ENCODE measurements at regions not wholly inside any gene's neighbourhood (a gene's known extent, or its start where the extent isn't known, plus 50 kb on each side); places are given as distances from the start of the nearest gene placed in this dataset.
"Not testable (repeated sequence)": the region's sequence is repeated elsewhere in the genome, so short reads cannot be mapped to it uniquely, and the experiment has no call there.

GRCh38 chr7:125459038-125459437 is 529.4 kb upstream of the POT1 start:
- no peaks in the 10 kb centered on the region for H3K4me1 ChIP-seq (ENCODE audit: control insufficient read depth, insufficient read depth, low read length)
- H3K9me3 ChIP-seq (replicated peaks; ENCODE audit: low read length): no peaks in the 10 kb centered on the region
- no peaks in the 10 kb centered on the region for H3K27me3 ChIP-seq (ENCODE audit: control insufficient read depth, insufficient read depth, low read length)
- H3K9ac ChIP-seq (ENCODE audit: low read depth, low read length): no peak overlapping the region
- no peak overlapping the region for H3K4me3 ChIP-seq (ENCODE audit: low read length)
- H3K36me3 ChIP-seq (ENCODE audit: insufficient read depth, low read length): no peaks in the 10 kb centered on the region
- no peak overlapping the region for H3K4me2 ChIP-seq (ENCODE audit: low read length)

- no peaks in the 10 kb centered on the region for H3K9me3 ChIP-seq (replicated peaks; ENCODE audit: low read length)
- H3K4me3 ChIP-seq (ENCODE audit: low read length): no peak overlapping the region
- no peaks in the 10 kb centered on the region for H3K27me3 ChIP-seq (ENCODE audit: control insufficient read depth, insufficient read depth, low read length)
- no peak overlapping the region for H3K4me2 ChIP-seq (ENCODE audit: low read length)
- no peak overlapping the region for H3K9ac ChIP-seq (ENCODE audit: low read depth, low read length)
- no peaks in the 10 kb centered on the region for H3K4me1 ChIP-seq (ENCODE audit: control insufficient read depth, insufficient read depth, low read length)
- H3K36me3 ChIP-seq (ENCODE audit: insufficient read depth, low read length): no peaks in the 10 kb centered on the region
These were observed 521.1 kb upstream of the POT1 start for GRCh38 chr7:125450749-125451148.

GRCh38 chr7:125445836-125446235 is 516.2 kb upstream of the POT1 start:
- H3K4me1 ChIP-seq (ENCODE audit: control insufficient read depth, insufficient read depth, low read length): no peaks in the 10 kb centered on the region
- no peak overlapping the region for H3K4me3 ChIP-seq (ENCODE audit: low read length)
- no peaks in the 10 kb centered on the region for H3K36me3 ChIP-seq (ENCODE audit: insufficient read depth, low read length)
- no peak overlapping the region for H3K4me2 ChIP-seq (ENCODE audit: low read length)
- no peaks in the 10 kb centered on the region for H3K9me3 ChIP-seq (replicated peaks; ENCODE audit: low read length)
- H3K9ac ChIP-seq (ENCODE audit: low read depth, low read length): no peak overlapping the region
- no peaks in the 10 kb centered on the region for H3K27me3 ChIP-seq (ENCODE audit: control insufficient read depth, insufficient read depth, low read length)

- H3K4me2 ChIP-seq (ENCODE audit: low read length): no peak overlapping the region
- no peak overlapping the region for H3K4me3 ChIP-seq (ENCODE audit: low read length)
- no peaks in the 10 kb centered on the region for H3K36me3 ChIP-seq (ENCODE audit: insufficient read depth, low read length)
- no peaks in the 10 kb centered on the region for H3K9me3 ChIP-seq (replicated peaks; ENCODE audit: low read length)
- H3K4me1 ChIP-seq (ENCODE audit: control insufficient read depth, insufficient read depth, low read length): no peaks in the 10 kb centered on the region
- H3K9ac ChIP-seq (ENCODE audit: low read depth, low read length): no peak overlapping the region
- no peaks in the 10 kb centered on the region for H3K27me3 ChIP-seq (ENCODE audit: control insufficient read depth, insufficient read depth, low read length)
These were observed 515.2 kb upstream of the POT1 start for GRCh38 chr7:125444864-125445263.

GRCh38 chr7:125436220-125436619 is 506.6 kb upstream of the POT1 start:
- H3K4me1 ChIP-seq (ENCODE audit: control insufficient read depth, insufficient read depth, low read length): no peaks in the 10 kb centered on the region
- no peak overlapping the region for H3K9ac ChIP-seq (ENCODE audit: low read depth, low read length)
- H3K9me3 ChIP-seq (replicated peaks; ENCODE audit: low read length): peaks cover 4% of the 10 kb centered on the region
- no peaks in the 10 kb centered on the region for H3K27me3 ChIP-seq (ENCODE audit: control insufficient read depth, insufficient read depth, low read length)
- no peak overlapping the region for H3K4me2 ChIP-seq (ENCODE audit: low read length)
- no peaks in the 10 kb centered on the region for H3K36me3 ChIP-seq (ENCODE audit: insufficient read depth, low read length)
- no peak overlapping the region for H3K4me3 ChIP-seq (ENCODE audit: low read length)

- Histone ChIP-seq H3K4me2 (ENCODE audit: low read length) (no peak overlapping the region), H3K4me1 (ENCODE audit: control insufficient read depth, insufficient read depth, low read length) (no peaks in the 10 kb centered on the region), H3K4me3 (ENCODE audit: low read length) (no peak overlapping the region), H3K9ac (ENCODE audit: low read depth, low read length) (no peak overlapping the region), H3K9me3 (replicated peaks; ENCODE audit: low read length) (peaks cover 6% of the 10 kb centered on the region), H3K36me3 (ENCODE audit: insufficient read depth, low read length) (no peaks in the 10 kb centered on the region), H3K27me3 (ENCODE audit: control insufficient read depth, insufficient read depth, low read length) (no peaks in the 10 kb centered on the region)
These were observed 501.7 kb upstream of the POT1 start for GRCh38 chr7:125431349-125431748.

GRCh38 chr7:125430013-125430412 is 500.4 kb upstream of the POT1 start:
- H3K4me3 ChIP-seq (ENCODE audit: low read length): no peak overlapping the region

GRCh38 chr7:125427676-125428075 is 498.1 kb upstream of the POT1 start:
- Histone ChIP-seq H3K36me3 (ENCODE audit: insufficient read depth, low read length) (no peaks in the 10 kb centered on the region), H3K9ac (ENCODE audit: low read depth, low read length) (no peak overlapping the region), H3K4me3 (ENCODE audit: low read length) (no peak overlapping the region), H3K9me3 (replicated peaks; ENCODE audit: low read length) (peaks cover 6% of the 10 kb centered on the region), H3K27me3 (ENCODE audit: control insufficient read depth, insufficient read depth, low read length) (no peaks in the 10 kb centered on the region), H3K4me2 (ENCODE audit: low read length) (no peak overlapping the region), H3K4me1 (ENCODE audit: control insufficient read depth, insufficient read depth, low read length) (no peaks in the 10 kb centered on the region)

More at GRCh38 chr7:125430013-125430412, 500.4 kb upstream of the POT1 start:
- peaks cover 6% of the 10 kb centered on the region for H3K9me3 ChIP-seq (replicated peaks; ENCODE audit: low read length)
- no peaks in the 10 kb centered on the region for H3K4me1 ChIP-seq (ENCODE audit: control insufficient read depth, insufficient read depth, low read length)
- no peaks in the 10 kb centered on the region for H3K36me3 ChIP-seq (ENCODE audit: insufficient read depth, low read length)
- H3K4me2 ChIP-seq (ENCODE audit: low read length): no peak overlapping the region
- no peaks in the 10 kb centered on the region for H3K27me3 ChIP-seq (ENCODE audit: control insufficient read depth, insufficient read depth, low read length)
- no peak overlapping the region for H3K9ac ChIP-seq (ENCODE audit: low read depth, low read length)

GRCh38 chr7:125425506-125425905 is 495.9 kb upstream of the POT1 start:
- Histone ChIP-seq H3K9me3 (replicated peaks; ENCODE audit: low read length) (no peaks in the 10 kb centered on the region), H3K4me1 (ENCODE audit: control insufficient read depth, insufficient read depth, low read length) (no peaks in the 10 kb centered on the region), H3K4me3 (ENCODE audit: low read length) (no peak overlapping the region)

GRCh38 chr7:125424721-125425120 is 495.1 kb upstream of the POT1 start:
- H3K4me2 ChIP-seq (ENCODE audit: low read length): no peak overlapping the region
- H3K27me3 ChIP-seq (ENCODE audit: control insufficient read depth, insufficient read depth, low read length): no peaks in the 10 kb centered on the region
- H3K4me1 ChIP-seq (ENCODE audit: control insufficient read depth, insufficient read depth, low read length): no peaks in the 10 kb centered on the region
- no peaks in the 10 kb centered on the region for H3K9me3 ChIP-seq (replicated peaks; ENCODE audit: low read length)
- H3K36me3 ChIP-seq (ENCODE audit: insufficient read depth, low read length): no peaks in the 10 kb centered on the region
- no peak overlapping the region for H3K9ac ChIP-seq (ENCODE audit: low read depth, low read length)
- H3K4me3 ChIP-seq (ENCODE audit: low read length): no peak overlapping the region

More at GRCh38 chr7:125425506-125425905, 495.9 kb upstream of the POT1 start:
- no peak overlapping the region for H3K9ac ChIP-seq (ENCODE audit: low read depth, low read length)
- H3K27me3 ChIP-seq (ENCODE audit: control insufficient read depth, insufficient read depth, low read length): no peaks in the 10 kb centered on the region
- H3K36me3 ChIP-seq (ENCODE audit: insufficient read depth, low read length): no peaks in the 10 kb centered on the region
- no peak overlapping the region for H3K4me2 ChIP-seq (ENCODE audit: low read length)

GRCh38 chr7:125423458-125424155 is 494.0 kb upstream of the POT1 start:
- Histone ChIP-seq H3K4me3 (ENCODE audit: low read length) (no peak overlapping the region), H3K4me1 (ENCODE audit: control insufficient read depth, insufficient read depth, low read length) (no peaks in the 10 kb centered on the region), H3K4me2 (ENCODE audit: low read length) (no peak overlapping the region), H3K27me3 (ENCODE audit: control insufficient read depth, insufficient read depth, low read length) (no peaks in the 10 kb centered on the region), H3K36me3 (ENCODE audit: insufficient read depth, low read length) (no peaks in the 10 kb centered on the region), H3K9me3 (replicated peaks; ENCODE audit: low read length) (no peaks in the 10 kb centered on the region), H3K9ac (ENCODE audit: low read depth, low read length) (no peak overlapping the region)

GRCh38 chr7:125421407-125421806 is 491.8 kb upstream of the POT1 start:
- not testable (repeated sequence) for H3K4me1 ChIP-seq (ENCODE audit: control insufficient read depth, insufficient read depth, low read length); H3K4me3 ChIP-seq (ENCODE audit: low read length); H3K9me3 ChIP-seq (replicated peaks; ENCODE audit: low read length); H3K36me3 ChIP-seq (ENCODE audit: insufficient read depth, low read length); H3K9ac ChIP-seq (ENCODE audit: low read depth, low read length); H3K27me3 ChIP-seq (ENCODE audit: control insufficient read depth, insufficient read depth, low read length); H3K4me2 ChIP-seq (ENCODE audit: low read length)

Data from skeletal muscle satellite cell (primary cell).